ENCODE measurements at regions not wholly inside any gene's neighbourhood (a gene's known extent, or its start where the extent isn't known, plus 50 kb on each side); places are given as distances from the start of the nearest gene placed in this dataset.

DNA sequence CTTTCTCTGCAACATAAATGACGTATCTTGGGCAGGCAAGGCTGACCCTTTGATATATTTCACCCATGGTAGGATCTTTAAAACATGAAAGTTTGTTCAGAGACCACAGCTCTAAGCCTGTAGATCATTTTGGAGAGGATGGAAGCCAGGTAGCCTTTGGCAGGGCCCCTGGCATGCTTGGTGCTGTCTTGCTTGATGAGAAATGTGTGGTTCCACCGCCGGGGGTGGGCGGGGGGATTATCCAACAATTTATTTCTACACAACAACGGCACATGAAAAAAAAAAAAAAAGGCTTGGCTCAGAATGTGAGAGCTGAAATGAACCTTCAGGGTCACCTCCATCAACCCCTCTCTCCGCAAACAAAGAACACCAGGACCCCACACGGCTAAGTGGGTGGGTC, 112.9 kb upstream of the MBNL2 start:
- Histone ChIP-seq H3K9me3 (ENCODE audit: control insufficient read depth, insufficient read depth, low read length) (no peaks in the 10 kb centered on the region), H3K4me1 (ENCODE audit: control insufficient read depth, insufficient read depth, low read length) (peaks cover 31% of the 10 kb centered on the region), H3K36me3 (ENCODE audit: control insufficient read depth, insufficient read depth, low read length) (no peaks in the 10 kb centered on the region), H3K4me3 (ENCODE audit: low read depth, low read length) (no peak overlapping the region), H3K27ac (ENCODE audit: low read depth, low read length) (no peak overlapping the region), H3K27me3 (ENCODE audit: control insufficient read depth, insufficient read depth, low read length) (peaks cover under 1% of the 10 kb centered on the region)
- no peak for DNase-seq (ENCODE audit: low read depth in 4 of 6, low spot score in 6 of 6)
- whole genome bisulfite sequencing (ENCODE audit: insufficient coverage) = 44% methylated on average over 2 of the region's 7 CpGs

DNA sequence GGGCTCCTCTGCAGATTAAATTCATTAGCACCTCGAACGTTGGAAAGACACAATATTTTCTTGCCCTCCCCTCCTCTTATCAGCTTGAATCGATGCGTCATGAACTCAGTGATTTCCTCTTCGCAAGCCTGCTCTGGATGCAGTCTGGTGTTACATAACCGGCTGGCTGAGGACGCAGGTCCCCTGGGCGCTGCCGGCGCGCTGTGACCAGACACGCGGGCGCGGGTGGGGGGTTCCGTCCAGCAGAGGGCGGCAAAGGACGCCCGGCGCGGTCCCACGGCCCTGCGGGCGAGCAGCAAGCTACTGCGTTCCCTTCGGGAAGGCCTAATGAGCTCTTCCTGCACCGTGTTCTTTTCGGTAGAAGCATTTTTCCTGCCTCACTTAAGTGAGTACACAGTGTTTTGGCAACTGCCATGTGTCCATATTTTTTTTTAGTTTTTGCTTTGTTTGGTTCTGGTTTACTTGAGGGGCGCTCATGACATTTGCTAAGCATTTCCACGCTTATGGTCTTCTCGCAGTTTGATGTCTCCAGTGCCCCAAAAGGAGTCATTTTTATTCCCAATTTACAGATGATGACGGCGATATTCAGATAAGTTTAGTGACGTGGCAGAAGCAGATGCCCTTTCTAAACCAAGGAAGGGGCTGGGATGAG, 112.2 kb upstream of the MBNL2 start:
- peaks cover 2% of the 10 kb centered on the region for H3K27me3 ChIP-seq (ENCODE audit: control insufficient read depth, insufficient read depth, low read length)
- peak overlapping the region; percentile 28 for H3K4me3 ChIP-seq (ENCODE audit: low read depth, low read length)
- peak in 5 of 6 donors; percentile 62 to 93 (median 65) for DNase-seq (ENCODE audit: low read depth in 4 of 6, low spot score in 6 of 6)
- no peaks in the 10 kb centered on the region for H3K36me3 ChIP-seq (ENCODE audit: control insufficient read depth, insufficient read depth, low read length)
- H3K9me3 ChIP-seq (ENCODE audit: control insufficient read depth, insufficient read depth, low read length) = no peaks in the 10 kb centered on the region
- WGBS (ENCODE audit: insufficient coverage) = 8% methylated on average over 31 of the region's 34 CpGs
- H3K4me1 ChIP-seq (ENCODE audit: control insufficient read depth, insufficient read depth, low read length) = peaks cover 38% of the 10 kb centered on the region
- no peak overlapping the region for H3K27ac ChIP-seq (ENCODE audit: low read depth, low read length)

DNA sequence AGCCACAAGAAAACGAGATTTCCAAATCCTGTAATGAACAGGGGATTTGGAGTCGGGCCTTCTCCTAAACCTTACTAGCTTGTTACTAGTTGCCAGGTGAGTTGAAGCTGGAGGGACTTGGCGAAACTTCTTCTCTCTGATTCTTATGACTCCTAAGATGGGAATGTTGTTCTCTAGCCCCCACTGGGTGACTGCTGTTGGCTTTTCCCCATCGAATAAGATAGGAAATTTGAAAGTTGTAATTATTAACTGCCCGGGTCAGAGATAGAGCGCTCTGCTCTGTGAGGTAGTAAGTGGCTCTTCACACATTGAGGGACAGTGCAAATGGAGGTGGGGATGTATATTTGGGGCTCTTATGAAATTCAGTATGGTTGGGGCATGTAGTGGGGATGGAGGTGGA, 111.2 kb upstream of the MBNL2 start:
- H3K4me3 ChIP-seq (ENCODE audit: low read depth, low read length) = no peak overlapping the region
- no peak overlapping the region for H3K27ac ChIP-seq (ENCODE audit: low read depth, low read length)
- peaks cover 43% of the 10 kb centered on the region for H3K4me1 ChIP-seq (ENCODE audit: control insufficient read depth, insufficient read depth, low read length)
- no peaks in the 10 kb centered on the region for H3K36me3 ChIP-seq (ENCODE audit: control insufficient read depth, insufficient read depth, low read length)
- no peaks in the 10 kb centered on the region for H3K9me3 ChIP-seq (ENCODE audit: control insufficient read depth, insufficient read depth, low read length)
- no peak for DNase-seq (ENCODE audit: low read depth in 4 of 6, low spot score in 6 of 6)
- WGBS (ENCODE audit: insufficient coverage) = 100% methylated on average over 2 of the region's 6 CpGs
- H3K27me3 ChIP-seq (ENCODE audit: control insufficient read depth, insufficient read depth, low read length) = peaks cover 2% of the 10 kb centered on the region

DNA sequence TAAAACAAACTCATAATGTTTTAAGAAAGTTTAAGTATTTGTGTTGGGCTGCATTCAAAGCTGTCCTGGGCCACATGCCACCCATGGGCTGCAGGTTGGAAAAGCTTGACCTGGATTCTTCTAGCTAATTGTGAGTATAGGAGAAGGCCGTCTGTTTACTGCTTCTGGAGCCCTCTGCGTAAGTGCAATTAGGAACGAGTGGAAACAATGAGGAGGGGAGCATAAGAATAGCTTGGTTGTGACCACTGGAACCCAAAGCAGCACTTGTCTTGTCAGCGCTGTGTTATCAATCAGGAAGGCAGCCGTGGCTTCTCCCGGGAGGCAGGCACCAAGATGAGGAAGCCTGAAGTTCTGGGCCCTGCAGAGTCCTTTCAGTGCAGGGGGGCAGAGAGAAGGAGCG, 110.4 kb upstream of the MBNL2 start:
- Histone ChIP-seq H3K27ac (ENCODE audit: low read depth, low read length) (no peak overlapping the region), H3K4me3 (ENCODE audit: low read depth, low read length) (no peak overlapping the region), H3K27me3 (ENCODE audit: control insufficient read depth, insufficient read depth, low read length) (peaks cover 2% of the 10 kb centered on the region), H3K36me3 (ENCODE audit: control insufficient read depth, insufficient read depth, low read length) (no peaks in the 10 kb centered on the region), H3K4me1 (ENCODE audit: control insufficient read depth, insufficient read depth, low read length) (peaks cover 46% of the 10 kb centered on the region), H3K9me3 (ENCODE audit: control insufficient read depth, insufficient read depth, low read length) (no peaks in the 10 kb centered on the region)
- no peak for DNase-seq (ENCODE audit: low read depth in 4 of 6, low spot score in 6 of 6)
- WGBS (ENCODE audit: insufficient coverage) = 58% methylated on average over 6 of the region's 7 CpGs

GRCh38 chr13:97112446-97113152, 109.5 kb upstream of the MBNL2 start:
- Histone ChIP-seq H3K4me1 (ENCODE audit: control insufficient read depth, insufficient read depth, low read length) (peaks cover 46% of the 10 kb centered on the region), H3K9me3 (ENCODE audit: control insufficient read depth, insufficient read depth, low read length) (no peaks in the 10 kb centered on the region), H3K36me3 (ENCODE audit: control insufficient read depth, insufficient read depth, low read length) (no peaks in the 10 kb centered on the region), H3K27me3 (ENCODE audit: control insufficient read depth, insufficient read depth, low read length) (peaks cover 2% of the 10 kb centered on the region), H3K4me3 (ENCODE audit: low read depth, low read length) (no peak overlapping the region), H3K27ac (ENCODE audit: low read depth, low read length) (no peak overlapping the region)
- DNase-seq (ENCODE audit: low read depth in 4 of 6, low spot score in 6 of 6) = no peak
- WGBS (ENCODE audit: insufficient coverage) = 83% methylated on average over 7 of the region's 12 CpGs

- DNase-seq (ENCODE audit: low read depth in 4 of 6, low spot score in 6 of 6) = peak in 3 of 6 donors; percentile 58 to 90 (median 84)
- H3K27me3 ChIP-seq (ENCODE audit: control insufficient read depth, insufficient read depth, low read length) = peaks cover 2% of the 10 kb centered on the region
- H3K36me3 ChIP-seq (ENCODE audit: control insufficient read depth, insufficient read depth, low read length) = no peaks in the 10 kb centered on the region
- H3K4me3 ChIP-seq (ENCODE audit: low read depth, low read length) = no peak overlapping the region
- WGBS (ENCODE audit: insufficient coverage) = 24% methylated on average over 5 of the region's 7 CpGs
- H3K9me3 ChIP-seq (ENCODE audit: control insufficient read depth, insufficient read depth, low read length) = no peaks in the 10 kb centered on the region
- H3K4me1 ChIP-seq (ENCODE audit: control insufficient read depth, insufficient read depth, low read length) = peaks cover 46% of the 10 kb centered on the region
- peak overlapping the region; percentile 65 for H3K27ac ChIP-seq (ENCODE audit: low read depth, low read length)
Observed at GRCh38 chr13:97113231-97114001, 108.7 kb upstream of the MBNL2 start.

DNA sequence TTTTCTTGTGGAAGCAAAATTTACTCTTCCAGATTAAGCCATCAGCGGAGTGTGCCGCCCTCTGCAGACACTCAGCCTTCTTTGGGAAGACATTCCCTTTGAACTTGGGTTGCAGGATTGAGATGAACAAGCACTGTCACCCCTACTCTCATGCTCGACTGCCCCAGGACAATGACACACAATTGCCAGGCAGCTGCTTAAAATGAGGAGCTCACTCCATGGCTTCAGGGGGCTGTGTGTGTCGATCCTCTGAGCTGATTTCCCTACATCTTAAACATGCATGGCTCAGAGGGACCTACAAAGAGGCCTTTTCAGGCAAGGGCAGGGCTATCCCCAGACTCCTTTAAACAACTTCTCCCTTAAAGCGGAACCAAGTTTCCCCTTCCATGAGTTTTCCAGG, 107.5 kb upstream of the MBNL2 start:
- WGBS (ENCODE audit: insufficient coverage) = 30% methylated on average over 4 of the region's 5 CpGs
- DNase-seq (ENCODE audit: low read depth in 4 of 6, low spot score in 6 of 6) = peak in 2 of 6 donors; percentile 47 to 53
- Histone ChIP-seq H3K9me3 (ENCODE audit: control insufficient read depth, insufficient read depth, low read length) (no peaks in the 10 kb centered on the region), H3K36me3 (ENCODE audit: control insufficient read depth, insufficient read depth, low read length) (no peaks in the 10 kb centered on the region), H3K4me1 (ENCODE audit: control insufficient read depth, insufficient read depth, low read length) (peaks cover 41% of the 10 kb centered on the region), H3K27ac (ENCODE audit: low read depth, low read length) (peak overlapping the region; percentile 26), H3K4me3 (ENCODE audit: low read depth, low read length) (no peak overlapping the region), H3K27me3 (ENCODE audit: control insufficient read depth, insufficient read depth, low read length) (peaks cover 2% of the 10 kb centered on the region)

DNA sequence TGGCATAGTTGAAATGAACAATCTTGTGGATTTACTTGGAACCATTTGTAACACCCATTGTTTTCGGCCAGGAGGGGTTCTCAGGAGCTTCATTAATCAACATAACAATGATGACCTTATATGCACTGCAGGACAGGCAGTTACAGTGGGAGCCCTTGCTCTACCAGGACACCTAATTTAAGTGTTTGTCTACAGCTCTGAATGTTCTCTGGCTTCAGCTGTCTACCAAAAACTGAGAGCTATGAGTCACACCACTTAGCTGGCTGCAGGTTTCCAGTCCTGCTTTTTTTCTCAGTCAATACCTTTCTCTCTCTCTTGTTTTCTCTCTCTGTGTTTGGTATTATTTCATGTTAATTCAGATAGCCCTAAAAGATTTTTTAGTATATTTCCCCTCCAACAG, 105.4 kb upstream of the MBNL2 start:
- H3K27ac ChIP-seq (ENCODE audit: low read depth, low read length) = no peak overlapping the region
- H3K36me3 ChIP-seq (ENCODE audit: control insufficient read depth, insufficient read depth, low read length) = no peaks in the 10 kb centered on the region
- H3K9me3 ChIP-seq (ENCODE audit: control insufficient read depth, insufficient read depth, low read length) = no peaks in the 10 kb centered on the region
- peaks cover 2% of the 10 kb centered on the region for H3K27me3 ChIP-seq (ENCODE audit: control insufficient read depth, insufficient read depth, low read length)
- 100% methylated on average over 1 of the region's 1 CpG for WGBS (ENCODE audit: insufficient coverage)
- H3K4me1 ChIP-seq (ENCODE audit: control insufficient read depth, insufficient read depth, low read length) = peaks cover 36% of the 10 kb centered on the region
- H3K4me3 ChIP-seq (ENCODE audit: low read depth, low read length) = no peak overlapping the region
- no peak for DNase-seq (ENCODE audit: low read depth in 4 of 6, low spot score in 6 of 6)

DNA sequence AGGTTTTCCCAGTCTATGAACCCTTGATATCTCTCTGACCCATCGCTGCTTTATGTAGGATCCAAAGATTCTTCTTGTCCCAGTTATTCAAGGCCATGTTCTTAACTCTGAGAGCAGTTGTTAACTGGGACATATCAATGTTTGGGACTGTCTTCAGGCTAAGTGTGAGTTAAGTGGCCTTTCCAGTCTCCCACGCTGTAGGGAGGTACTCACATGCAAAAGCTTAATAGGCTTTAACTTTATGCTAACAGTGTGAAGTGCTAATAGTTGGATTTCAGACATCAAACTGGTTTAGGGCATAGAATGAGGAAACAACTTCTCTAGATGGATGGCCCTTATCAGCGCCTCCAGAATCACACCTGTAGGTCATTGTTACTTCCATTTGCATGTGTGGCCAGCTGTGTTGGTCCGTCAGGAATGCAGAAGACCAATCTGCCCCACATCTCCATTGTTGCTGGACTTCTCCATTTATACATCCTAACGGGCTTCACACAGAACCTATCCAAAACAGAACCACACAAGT, 104.7 kb upstream of the MBNL2 start:
- Histone ChIP-seq H3K4me3 (ENCODE audit: low read depth, low read length) (no peak overlapping the region), H3K36me3 (ENCODE audit: control insufficient read depth, insufficient read depth, low read length) (no peaks in the 10 kb centered on the region), H3K27me3 (ENCODE audit: control insufficient read depth, insufficient read depth, low read length) (peaks cover 2% of the 10 kb centered on the region), H3K27ac (ENCODE audit: low read depth, low read length) (no peak overlapping the region), H3K9me3 (ENCODE audit: control insufficient read depth, insufficient read depth, low read length) (no peaks in the 10 kb centered on the region), H3K4me1 (ENCODE audit: control insufficient read depth, insufficient read depth, low read length) (peaks cover 29% of the 10 kb centered on the region)
- 92% methylated on average over 5 of the region's 5 CpGs for WGBS (ENCODE audit: insufficient coverage)
- DNase-seq (ENCODE audit: low read depth in 4 of 6, low spot score in 6 of 6) = no peak
